GM18861 (cell line): ENCODE measurements at regions not wholly inside any gene's neighbourhood (a gene's known extent, or its start where the extent isn't known, plus 50 kb on each side); places are given as distances from the start of the nearest gene placed in this dataset.

Experiments
- ATAC-seq: cut with Tn5 transposase; IDR thresholded peaks from one replicate; pipeline ENCODE4 v1.9.1; 2021; ENCODE audit not compliant: unreplicated experiment

DNA sequence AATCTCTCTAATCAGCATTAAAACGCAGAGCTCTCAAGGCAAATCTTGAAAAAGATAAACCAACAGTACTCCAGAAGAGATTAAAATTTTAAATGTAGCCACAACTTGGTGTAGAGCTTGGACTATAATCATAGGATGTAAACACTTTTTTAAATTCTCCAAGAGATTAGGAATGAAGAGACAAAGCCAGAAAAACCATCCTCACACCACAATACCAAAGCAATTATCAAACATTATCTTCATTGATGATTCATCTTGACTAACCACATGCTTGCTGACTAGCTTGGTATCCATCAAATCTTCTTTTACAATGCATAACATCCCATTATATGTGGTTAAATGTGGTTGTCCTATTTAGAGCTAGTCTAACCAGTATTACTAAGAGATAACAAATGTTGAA, 815.1 kb downstream of the TLE1 start:
- ATAC-seq, result no peak

DNA sequence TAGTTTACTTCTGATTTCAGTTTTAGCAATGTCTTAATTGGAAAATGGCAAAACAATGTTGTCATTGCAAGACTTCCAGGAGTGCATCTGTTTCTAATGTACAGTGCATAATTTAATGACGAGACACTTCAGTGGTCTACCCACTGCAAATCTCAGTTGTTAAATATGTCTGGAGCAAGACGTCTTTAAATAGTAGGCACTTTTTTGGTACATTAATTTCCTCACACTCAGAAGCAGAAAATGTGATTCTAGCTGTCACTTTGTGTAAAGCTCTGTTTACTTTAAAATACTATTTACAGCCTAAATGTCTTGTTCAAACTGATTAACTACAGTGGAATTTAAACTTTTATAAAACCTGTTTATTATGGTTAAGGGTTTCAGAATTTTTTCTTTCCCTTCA, 815.5 kb downstream of the TLE1 start:
- ATAC-seq, result no peak

DNA sequence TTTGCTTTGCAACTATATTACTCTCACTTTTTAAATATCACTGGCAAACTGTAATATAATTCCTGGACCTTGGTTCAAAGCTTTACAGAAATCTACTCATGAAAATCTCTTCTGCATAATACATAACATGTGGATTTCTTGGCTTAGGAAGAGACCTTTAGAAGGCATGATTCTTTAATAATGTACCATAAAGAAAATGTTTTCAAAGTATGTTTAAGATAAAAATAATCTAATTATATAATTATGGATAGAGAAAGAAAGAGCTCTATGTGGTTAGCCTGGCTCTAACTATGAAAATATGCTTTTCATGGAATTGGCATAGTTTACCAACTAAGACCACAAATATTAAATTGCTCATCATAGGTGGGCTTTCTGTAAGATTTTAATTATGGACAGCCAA, 817.8 kb downstream of the TLE1 start:
- no peak for ATAC-seq

DNA sequence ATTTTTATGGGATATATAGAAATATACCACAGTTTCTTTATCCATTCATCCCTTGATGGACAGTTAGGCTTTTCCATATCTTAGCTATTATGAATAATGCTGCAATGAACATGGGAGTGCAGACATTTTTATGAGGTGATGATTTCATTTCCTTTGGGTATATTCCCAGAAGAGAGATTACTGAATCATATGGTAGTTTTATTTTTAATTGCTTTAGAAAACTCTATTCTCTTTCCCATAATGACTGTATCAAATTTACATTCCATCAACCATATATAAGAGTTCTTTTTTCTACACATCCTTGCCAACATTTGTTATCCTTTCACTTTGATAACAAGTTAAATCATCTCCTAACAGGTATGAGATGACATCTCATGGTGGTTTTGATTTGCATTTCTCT, 821.6 kb downstream of the TLE1 start:
- no peak for ATAC-seq

DNA sequence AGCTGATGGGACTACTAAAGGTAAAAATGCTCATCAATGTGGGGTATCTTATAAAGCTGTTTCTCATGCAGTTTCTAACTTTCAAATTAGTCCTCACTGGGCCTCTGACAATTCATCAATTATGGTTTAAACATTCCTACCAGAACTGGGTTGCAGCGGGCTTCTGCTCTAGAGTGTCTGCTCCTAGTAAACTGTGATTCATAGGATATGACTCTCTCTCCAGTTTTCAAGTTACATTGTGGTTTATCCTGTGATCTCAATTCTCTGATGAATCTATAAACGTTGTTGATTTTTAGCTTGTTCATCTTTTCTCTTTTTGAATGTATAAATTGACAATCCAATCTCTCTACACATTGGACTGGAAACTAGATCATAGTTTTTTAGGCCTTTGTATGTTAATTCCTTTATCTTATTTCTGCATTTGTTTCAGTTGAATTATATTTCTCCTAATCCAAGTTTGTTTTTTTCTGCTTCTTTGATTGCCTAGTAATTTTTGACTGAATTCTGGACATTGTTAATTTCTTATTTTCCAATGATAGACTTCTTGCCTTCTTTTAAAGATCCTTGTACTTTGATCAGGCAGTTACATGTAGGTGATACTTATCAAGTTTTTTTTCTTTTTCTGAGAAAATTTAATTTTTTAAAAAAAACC, 822.6 kb downstream of the TLE1 start:
- ATAC-seq, result no peak

DNA sequence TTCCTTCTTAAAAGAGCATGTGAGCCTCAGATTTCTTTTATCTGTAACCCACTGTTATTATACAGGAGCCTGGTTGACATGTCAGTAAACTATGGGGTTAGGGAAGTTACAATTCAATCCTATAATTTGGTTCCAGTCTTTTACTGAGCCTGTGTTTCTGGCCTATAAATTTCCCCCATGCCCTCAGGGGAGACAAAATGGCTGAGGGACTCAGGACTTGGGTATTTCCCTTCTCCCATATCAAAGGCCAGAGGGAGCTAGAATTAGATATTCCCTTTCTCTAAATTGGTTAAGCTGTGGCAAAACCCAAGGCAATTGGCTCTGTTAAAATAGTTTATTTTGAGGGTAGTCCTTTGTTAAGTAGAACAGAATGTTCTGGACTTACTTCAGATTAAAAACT, 823.2 kb downstream of the TLE1 start:
- no peak for ATAC-seq

DNA sequence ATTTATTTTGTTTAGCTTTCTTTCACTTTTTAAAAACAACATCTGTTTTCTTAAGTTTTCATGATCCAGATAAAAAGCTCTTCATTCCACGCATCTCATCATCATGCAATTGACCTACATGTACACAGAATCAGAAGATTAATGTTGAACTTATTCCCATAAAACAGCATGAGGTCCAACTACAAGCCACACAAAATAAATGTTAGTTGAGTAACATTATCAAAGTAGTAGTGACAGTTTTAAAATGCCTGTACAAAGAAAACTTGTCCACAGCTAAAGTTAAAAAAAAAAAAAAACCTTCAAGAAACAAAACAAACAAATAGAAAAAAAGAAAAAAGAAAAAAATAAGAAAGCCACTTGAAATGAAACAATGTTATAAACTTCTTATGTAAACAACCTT, 846.3 kb downstream of the TLE1 start:
- no peak for ATAC-seq

DNA sequence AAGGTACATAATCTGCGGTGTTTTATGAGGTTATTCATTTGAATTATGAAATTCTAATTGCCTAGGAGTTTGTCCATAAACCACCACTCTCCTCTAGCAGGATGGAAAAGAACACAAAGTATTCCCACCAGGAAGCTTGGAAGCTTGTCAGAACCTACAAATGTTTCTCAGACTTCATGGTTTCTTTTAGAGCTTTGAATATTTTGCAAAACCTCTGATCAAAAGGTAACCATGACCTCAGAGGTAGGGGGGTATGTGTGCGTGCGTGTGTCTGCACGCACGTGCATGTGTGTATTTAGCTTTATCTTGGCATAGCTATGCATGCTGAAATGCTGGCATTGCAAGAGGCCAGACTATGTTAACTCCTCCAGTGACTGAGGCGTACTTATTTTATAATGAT, 847.0 kb downstream of the TLE1 start:
- no peak for ATAC-seq

DNA sequence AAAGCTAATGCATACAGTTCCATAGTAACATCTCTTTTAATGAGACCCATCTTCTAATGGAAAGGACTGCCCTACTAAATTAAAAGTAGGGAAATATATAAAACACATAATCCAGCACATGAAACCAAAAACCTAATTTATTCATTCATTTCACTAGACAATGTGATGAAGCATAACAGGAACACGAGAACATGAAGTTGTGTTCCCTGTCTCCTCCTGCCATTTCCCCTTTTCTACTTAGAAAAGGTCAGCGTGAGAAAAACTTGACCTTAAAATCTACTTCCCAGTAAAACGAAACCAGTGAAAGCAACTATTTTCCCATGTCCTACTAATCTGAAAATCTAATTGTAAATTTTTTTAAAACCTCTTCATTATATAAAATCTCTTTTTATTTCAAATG, 847.5 kb downstream of the TLE1 start:
- ATAC-seq, result no peak

DNA sequence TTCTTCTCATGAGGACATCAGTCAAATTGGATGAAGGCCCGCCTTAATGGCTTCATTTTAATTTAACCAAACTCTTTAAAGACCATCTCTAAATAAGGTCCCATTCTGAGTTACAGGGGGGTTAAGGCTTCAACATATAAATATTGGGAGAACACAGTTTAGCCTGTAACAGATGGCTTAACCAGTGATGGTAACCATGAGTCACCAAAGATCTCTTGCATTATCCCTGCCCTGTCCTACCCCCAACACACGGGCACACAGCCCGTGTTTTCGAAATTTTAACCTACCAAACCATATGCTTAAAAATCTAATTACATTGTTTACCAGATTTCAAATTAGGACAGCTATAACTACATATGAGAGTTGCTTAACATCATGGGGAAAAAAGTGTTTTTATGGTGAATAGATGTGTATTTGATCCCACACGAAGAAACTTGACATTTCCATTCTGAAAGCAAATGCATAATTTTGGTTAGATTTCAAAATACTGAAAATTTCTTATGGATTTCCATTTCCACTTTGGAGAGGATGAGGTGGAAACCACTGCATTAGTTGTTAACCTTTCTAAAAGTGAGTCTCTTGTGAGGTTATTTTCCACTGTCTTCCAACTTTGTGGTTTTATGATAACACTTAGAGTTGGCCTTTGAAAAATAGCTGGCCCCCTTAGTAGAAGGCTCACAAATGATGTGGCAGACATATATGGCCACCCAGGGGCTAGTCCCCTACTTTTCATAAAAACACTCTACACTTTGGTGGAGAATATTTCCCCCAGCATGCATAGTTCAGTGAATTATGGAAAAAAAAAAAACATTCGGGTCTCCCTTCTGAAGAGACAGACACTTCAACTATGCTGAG, 849.3 kb downstream of the TLE1 start:
- no peak for ATAC-seq

DNA sequence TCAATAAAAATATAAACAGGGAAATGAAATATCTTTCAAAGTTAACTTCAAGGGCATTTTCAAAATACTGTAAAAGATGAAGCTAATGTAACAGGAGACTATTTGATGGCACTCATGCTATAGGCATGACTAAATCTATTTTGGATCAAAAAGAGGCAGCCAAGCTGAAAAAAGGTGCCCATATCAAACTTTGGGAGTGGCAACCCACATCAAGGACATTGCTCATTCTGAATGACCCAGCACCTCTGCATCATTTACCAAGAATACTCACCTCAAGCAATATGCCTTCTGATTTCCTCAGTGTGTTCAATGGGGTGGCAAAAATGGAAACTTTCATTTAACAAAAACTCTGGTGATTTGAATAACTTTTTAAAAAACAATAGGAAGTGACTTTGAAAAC, 853.3 kb downstream of the TLE1 start:
- no peak for ATAC-seq

DNA sequence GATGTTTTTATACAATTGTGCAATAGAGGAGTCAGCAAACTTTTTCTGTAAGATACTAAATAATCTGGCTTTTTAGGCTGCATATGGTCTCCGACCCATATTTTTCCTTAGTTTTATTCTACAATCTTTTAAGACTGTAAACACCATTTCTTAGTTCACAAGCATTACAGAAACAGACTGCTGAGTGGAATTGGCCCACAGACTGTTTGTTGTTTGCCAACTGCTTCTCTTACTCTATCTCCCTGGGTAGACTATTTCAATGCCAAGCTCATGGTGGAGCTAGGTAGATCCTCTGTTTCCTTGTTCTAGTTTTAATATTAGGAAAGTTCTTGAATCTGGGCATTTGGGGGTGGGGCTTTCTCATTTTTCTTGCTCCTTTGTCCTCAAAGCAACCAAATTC, 857.6 kb downstream of the TLE1 start:
- no peak for ATAC-seq

DNA sequence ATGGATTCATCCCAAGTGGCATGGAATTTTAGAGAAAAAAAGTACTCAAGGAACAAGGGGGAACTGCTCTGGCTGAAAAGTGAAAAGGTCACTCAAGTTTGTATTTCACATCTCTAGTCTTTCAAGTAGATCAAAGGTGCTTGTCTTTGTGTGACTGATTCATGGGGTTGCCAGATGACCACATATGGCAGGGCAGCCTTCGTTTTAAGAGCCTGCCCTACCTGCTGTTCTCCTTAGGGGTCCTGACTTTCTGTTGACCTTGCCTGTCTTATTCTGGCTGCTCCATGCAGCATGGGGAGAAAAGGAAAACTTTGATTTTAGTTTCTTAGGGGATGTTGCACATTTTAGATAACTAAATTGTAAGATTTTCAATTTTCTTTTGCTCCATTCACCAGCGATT, 877.7 kb downstream of the TLE1 start:
- ATAC-seq, result no peak

DNA sequence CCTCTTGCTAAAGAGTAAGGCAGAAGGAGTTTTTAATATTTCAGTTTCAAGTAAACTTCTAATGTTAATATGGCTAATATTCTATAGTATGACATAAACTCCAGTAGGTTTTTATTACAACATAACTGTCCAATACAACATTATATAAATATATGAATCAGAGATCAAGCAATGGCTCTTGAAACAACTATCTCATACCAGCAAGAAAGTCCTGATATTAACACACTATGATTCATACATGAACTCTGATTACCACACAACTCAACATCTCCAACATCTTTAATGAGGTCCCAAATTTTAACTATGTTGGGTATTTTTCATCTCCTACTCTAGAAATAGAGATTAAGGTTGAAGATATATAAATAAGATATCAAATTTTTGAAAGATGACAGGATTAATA, 878.3 kb downstream of the TLE1 start:
- ATAC-seq, result no peak

DNA sequence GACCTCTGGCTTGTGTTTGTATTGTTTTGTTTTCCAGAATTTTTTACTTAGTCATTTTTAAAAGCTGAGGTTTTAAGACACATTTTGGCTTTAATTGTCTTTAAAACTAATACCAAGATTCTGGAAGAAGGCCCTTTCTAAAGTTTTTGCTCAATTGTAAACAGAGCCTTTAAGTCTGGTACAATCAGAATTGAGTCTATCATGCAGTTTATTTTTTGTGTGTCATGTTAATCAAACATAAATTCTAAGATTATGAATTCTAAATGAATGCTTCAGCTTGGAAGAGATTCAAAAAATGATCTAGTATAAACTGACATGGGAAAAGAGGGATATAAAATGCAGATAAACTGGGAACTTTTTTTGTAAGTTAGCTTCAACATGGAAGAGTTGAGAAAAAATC, 882.7 kb downstream of the TLE1 start:
- ATAC-seq, result no peak

DNA sequence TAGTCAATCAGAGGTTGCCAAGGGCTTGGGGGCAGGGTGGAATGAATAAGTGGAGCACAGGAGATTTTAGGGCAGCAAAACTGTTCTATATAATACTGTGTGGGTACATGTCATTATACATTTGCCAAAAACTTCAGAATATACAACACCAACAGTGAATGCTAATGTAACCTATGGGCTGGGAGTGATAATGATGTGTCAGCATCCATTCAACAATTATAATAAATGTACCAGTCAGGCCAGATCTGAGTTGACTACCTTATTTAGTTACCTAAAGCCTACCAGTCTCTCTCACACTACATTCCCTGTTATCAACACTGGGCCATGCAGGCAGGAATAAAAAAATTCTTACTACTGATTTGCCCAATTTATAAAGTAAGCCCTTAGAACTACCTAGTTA, 884.5 kb downstream of the TLE1 start:
- no peak for ATAC-seq

DNA sequence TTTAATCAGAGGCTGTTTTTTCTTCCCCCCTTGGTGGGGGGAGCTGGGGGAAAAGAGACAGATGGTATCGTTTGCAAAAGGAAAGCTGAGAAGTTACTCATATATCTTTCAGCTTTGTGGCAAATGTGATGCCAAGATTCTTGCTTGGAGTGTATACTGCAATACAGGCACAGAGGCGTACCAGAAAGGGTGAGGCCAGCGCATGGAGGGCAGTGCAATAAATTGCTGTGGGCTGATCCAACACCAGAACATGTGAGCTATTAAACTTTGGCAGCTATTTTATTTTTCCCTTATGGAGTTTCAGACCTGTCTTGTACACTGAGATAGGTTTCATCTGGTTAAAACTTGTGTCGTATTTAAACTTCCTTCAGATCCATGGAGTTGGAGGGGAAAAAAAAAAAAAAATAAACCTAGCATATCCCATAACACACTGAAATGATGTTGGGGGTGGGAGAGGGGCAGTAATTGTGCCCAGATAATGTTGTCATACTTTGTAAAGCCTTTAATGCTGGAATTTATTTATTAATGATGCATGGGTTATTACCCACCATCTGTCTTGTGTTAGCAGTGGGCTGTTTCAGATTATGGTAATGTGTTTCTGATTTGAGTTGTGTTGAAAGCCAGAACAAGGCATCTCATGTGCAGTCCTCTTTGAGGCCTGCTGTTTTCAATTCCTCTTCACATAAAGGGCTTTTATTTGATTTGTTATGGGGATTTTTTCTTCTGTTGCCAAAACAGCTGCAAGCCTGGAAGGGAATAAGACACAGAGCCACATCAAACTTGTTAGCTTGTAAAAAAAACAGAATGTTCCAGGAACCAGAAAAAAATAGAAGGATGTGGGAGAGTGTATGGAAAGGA, 891.3 kb downstream of the TLE1 start:
- no peak for ATAC-seq

DNA sequence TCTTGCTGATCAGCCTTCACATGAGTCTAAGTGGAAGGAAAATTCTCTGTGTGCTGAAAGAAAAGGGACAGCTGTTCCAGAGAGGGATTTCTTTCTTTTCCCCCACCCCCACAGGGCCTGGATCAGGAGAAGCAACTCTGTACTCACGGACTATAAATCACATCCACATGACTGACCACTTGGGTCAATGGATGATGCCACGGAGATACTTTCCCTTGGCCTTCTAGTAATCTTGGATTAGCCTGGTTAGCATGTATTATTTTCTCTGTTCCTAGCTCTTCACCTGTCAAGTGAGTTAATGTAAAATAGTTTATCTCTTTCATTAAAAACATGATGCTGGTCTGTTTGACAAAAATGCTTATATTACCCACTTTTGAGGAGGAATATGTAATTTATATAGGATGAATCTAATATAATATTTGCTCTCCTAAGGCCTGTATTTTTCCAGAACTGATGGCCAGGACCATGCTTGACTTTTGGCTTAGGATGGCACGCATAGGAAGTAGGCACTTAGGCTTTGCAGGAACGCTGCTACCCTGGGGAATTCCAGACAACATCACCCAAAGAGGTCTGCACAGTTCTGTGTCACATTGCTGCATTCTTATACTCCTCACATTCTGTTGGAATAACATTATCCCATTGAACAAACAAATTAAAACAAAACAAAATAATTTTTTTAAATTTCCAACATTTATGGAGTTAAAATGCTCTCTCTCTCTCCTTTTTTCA, 892.1 kb downstream of the TLE1 start:
- no peak for ATAC-seq

DNA sequence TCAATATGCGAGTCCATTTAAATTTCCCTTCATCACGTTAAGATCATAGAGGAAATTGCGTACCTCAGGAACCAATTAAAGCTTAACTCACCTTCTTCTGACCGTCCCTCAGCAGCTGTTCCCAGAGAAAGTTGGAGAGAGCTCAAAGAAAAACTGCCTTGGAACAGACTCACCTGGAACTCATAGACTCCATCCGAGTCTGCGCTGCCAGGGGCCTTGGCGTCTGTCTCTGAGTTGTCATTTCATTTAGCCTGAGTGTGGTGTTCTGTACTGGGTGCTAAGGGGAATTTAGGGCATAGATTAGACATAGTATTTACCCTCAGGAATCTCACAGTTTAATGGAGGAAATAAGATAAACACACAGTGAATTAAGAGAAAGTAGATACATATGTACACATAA, 892.7 kb downstream of the TLE1 start:
- ATAC-seq, result no peak

DNA sequence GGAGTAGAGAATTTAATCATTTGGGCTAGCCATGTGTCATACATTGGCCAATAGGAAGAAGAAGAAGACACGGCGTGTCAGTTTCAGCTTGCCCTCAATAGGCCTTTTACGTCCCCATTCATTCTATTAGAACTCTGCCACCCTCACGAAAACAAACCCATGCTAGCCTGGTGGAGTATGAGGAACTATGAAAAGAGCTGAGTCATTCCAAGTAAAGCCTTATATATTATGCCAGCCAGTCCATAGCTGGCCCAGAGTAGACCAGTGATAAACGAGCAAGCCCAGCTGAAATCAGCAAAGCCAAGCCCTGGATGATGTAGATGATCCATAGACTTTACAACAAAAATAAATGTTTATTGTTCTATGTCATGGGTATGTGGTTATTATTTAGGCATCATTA, 895.1 kb downstream of the TLE1 start:
- no peak for ATAC-seq

DNA sequence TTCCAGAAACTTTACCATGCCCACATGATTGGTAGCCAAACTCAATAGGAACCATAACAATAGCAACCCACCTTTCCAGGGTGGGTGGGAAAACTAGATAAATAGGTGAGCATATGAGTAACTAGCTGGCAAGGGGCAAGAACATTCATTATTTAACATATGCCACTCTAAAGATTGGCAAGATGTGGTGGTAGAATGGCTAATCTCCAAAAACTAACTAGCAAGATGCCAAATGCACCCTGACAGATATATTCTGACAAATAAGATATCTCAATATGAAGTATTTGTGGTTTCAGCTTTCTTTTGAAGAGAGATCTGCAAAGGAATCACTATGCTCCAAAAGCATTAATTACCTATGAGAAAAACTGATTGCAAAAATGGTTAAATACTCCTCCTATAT, 895.6 kb downstream of the TLE1 start:
- ATAC-seq, result no peak
